Prostate gland (tissue), 2 donors: ENCODE measurements at regions not wholly inside any gene's neighbourhood (a gene's known extent, or its start where the extent isn't known, plus 50 kb on each side); places are given as distances from the start of the nearest gene placed in this dataset.

Experiments used
- DNase-seq: peaks from one replicate; pipeline ENCODE4 v3.0.0-alpha.2; 2019; ENCODE audit warnings: low spot score
- H3K27ac ChIP-seq, 2 donors: fragments of 200-600 bp; sonication (generic); 2 replicates each; pipeline ENCODE4 v1.5.1; 2017 to 2019
- H3K27me3 ChIP-seq: fragments of 200-600 bp; sonication (generic); replicated peaks from 2 replicates; pipeline ENCODE4 v1.5.1; 2019; ENCODE audit not compliant: insufficient read depth
- H3K36me3 ChIP-seq, 2 donors: fragments of 200-600 bp; sonication (generic); 1 replicate in 1 of 2; 2 replicates in 1 of 2; pipeline versions ENCODE4 v1.5.1 to v1.8.1; 2017 to 2019
- H3K4me1 ChIP-seq: fragments of 200-600 bp; sonication (generic); replicated peaks from 2 replicates; pipeline ENCODE4 v1.5.1; 2019
- H3K4me3 ChIP-seq, 2 donors: fragments of 200-600 bp; sonication (generic); 2 replicates each; pipeline ENCODE4 v1.5.1; 2017 to 2019
- H3K9me3 ChIP-seq: fragments of 200-600 bp; sonication (generic); 2 replicates; pipeline ENCODE4 v1.5.1; 2017
- CTCF ChIP-seq, 4 experiments: fragments of 200-600 bp in 2 of 4; fragments of 450-650 bp in 2 of 4; sonication (generic) in 2 of 4; IDR thresholded peaks; 1 replicate in 3 of 4; 2 replicates in 1 of 4; pipeline ENCODE4 v1.5.1; 2016 to 2019; ENCODE audit warnings: antibody characterized with exemption in 4 of 4, mild to moderate bottlenecking in 2 of 4, moderate library complexity in 2 of 4
- POLR2A ChIP-seq: fragments of 450-650 bp; IDR thresholded peaks from one replicate; pipeline ENCODE4 v1.6.1; 2016; ENCODE audit warnings: antibody characterized with exemption, mild to moderate bottlenecking
- POLR2AphosphoS5 ChIP-seq: sonication (generic); formaldehyde crosslinking; IDR thresholded peaks from one replicate; pipeline ENCODE4 v1.6.1; 2017; ENCODE audit warnings: antibody characterized with exemption
- WGBS: methylation state at CpG from one replicate; pipeline ENCODE4 v1.1.5; 2018; 5-methylcytosine and 5-hydroxymethylcytosine counted together
- intact Hi-C: fragments of 100-400 bp; cut with DNase I; formaldehyde crosslinking; loops from one replicate; pipeline ENCODE4 v1.14.2; 2022
- small RNA-seq, 2 donors: library from RNA; depleted of rRNA; stranded (forward); fragments of <200 nt; gene quantifications; one replicate each; pipeline ENCODE3, GENCODE V24; 2016

GRCh38 chr4:54794579-54794978, 136.8 kb downstream of the KIT start:
- Histone ChIP-seq H3K27me3 (no peaks in the 10 kb centered on the region), H3K27ac (no peak overlapping the region), H3K4me3 (no peak overlapping the region), H3K4me1 (no peaks in the 10 kb centered on the region), H3K36me3 (no peaks in the 10 kb centered on the region), H3K9me3 (no peaks in the 10 kb centered on the region)
- DNase-seq, result no peak
- intact Hi-C loops, result no loop called here
- WGBS, result 77% methylated on average over 4 of the region's 4 CpGs
- TF ChIP-seq POLR2A (no peak), CTCF (IDR thresholded peaks at IDR 0.05) (no peak), POLR2AphosphoS5 (no peak)

DNA sequence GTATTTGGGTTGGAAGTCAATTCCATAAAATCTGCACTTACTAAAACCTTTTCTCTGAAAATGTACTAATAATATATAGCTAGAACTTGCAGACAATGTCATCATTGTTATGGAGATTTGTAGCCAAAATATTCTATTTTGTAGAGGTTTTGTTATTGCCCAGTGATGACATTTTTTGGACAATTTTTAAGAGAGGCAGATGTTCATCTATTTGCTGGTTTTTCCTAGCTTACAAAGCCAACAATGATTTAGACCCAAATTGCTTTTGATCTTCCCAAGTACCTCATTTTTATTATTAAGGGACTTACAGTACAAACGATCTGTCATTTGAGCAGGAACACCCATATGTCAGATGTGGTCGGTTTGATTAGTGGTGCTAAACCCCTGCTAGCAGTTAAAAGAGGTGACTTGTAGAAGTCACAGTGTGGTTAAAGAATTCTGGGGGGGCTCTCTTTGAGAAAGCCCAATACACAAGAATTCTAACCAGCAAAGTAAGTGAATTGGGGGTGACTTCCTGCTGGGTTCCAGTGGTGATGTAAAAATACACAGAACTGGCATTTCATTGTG, 136.2 kb downstream of the KIT start:
- no peak for DNase-seq
- TF ChIP-seq CTCF (IDR thresholded peaks at IDR 0.05), result no peak
- no peak for TF ChIP-seq POLR2AphosphoS5
- TF ChIP-seq POLR2A, result no peak
- 14% methylated on average over 2 of the region's 2 CpGs for WGBS
- no peaks in the 10 kb centered on the region for H3K9me3 ChIP-seq
- H3K27ac ChIP-seq, result no peak overlapping the region
- H3K4me3 ChIP-seq, result no peak overlapping the region
- no peaks in the 10 kb centered on the region for H3K36me3 ChIP-seq
- intact Hi-C loops, result no loop called here
- H3K27me3 ChIP-seq, result no peaks in the 10 kb centered on the region
- H3K4me1 ChIP-seq, result no peaks in the 10 kb centered on the region

Small RNA genes in the stretch of these regions (small RNA-seq; reads per million reads assigned to genes)
- 0 reads per million in 2 donors for gene RPL38P3
